Amygdala (tissue), 56 donors: ENCODE measurements at regions not wholly inside any gene's neighbourhood (a gene's known extent, or its start where the extent isn't known, plus 50 kb on each side); places are given as distances from the start of the nearest gene placed in this dataset.
"Not testable (repeated sequence)": the region's sequence is repeated elsewhere in the genome, so short reads cannot be mapped to it uniquely, and the experiment has no call there.

Source experiments
- DNase-seq, 56 donors: peaks; one replicate each; lab custom pipeline; 2025; lab: John Stamatoyannopoulos, UW

- DNase-seq, result no peak
Observed at GRCh38 chr12:60184096-60184495, 588.3 kb downstream of the SLC16A7 start.

DNA sequence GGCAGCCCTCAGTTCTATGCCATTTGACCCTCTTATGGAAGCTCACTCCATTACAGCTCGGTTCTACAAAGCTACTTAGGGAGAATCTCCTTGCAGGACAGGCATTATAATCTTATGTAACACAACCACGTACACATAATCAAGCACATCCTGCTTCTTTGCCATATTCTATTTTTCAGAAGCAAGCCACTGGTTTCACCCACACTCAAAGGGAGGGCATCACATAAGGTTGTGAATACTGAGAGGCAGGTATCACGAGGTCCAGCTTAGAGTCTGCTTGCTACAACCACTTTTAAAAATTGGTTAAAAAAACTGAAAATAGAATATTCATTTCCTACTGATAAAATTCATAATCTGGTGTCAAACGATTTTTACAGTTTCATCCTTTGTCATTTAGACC, 589.2 kb downstream of the SLC16A7 start:
- no peak for DNase-seq

- DNase-seq, result no peak
Observed at GRCh38 chr12:60191271-60191670, 595.4 kb downstream of the SLC16A7 start.

- DNase-seq, result no peak
Observed at GRCh38 chr12:60191676-60192359, 596.0 kb downstream of the SLC16A7 start.

DNA sequence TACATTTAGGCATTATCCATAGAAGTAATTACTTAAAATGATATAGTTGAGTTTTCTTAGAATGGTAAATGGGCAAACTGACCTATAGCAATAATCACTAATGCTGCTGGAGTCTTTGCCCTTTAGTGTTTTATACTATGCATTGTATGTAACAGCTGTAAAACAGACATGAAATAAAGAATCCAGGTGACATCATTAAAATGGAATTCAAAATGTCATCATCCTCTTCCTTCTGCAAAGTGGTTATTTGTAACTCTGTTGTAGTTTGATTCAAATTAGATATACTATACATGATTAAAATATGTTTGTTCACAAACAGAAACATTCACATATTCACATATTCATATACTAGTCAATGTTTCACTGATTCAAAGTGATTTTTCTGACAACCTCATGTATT, 598.8 kb downstream of the SLC16A7 start:
- DNase-seq, result no peak

DNA sequence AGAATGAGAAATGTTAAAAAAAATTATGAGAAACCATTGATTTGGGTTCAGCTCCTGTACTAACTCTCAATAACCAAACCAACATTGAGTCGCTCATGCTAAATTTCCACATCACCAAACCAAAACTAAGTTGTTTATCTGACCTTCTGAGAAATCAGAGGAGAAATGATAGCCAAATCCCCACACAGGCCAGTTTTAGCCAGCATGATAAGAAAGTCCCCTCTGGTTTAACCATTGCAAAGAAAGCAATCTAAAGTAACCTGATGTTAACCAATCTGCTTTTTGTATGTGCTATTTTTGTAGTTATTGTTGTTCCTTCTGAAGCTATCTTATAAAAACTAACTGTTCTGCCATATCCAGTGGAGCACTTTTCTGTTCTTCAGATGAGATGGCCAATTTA, 599.7 kb downstream of the SLC16A7 start:
- DNase-seq, result no peak

DNA sequence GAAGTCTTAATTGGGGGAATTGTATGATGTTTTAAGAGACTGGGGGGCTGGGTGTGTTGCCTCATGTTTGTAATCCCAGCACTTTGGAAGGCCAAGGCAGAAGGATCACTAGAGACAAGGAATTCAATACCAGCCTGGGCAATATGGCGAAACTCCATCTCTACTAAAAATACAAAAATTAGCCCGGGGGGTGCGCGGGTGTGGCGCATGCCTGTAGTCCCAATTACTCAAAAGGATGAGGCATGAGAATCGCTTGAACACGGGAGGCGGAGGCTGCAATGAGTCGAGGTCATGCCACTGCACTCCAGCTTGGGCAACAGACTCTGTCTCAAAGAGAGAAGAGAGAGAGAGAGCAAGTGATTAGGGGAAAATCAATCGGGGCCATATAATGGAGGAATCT, 600.5 kb downstream of the SLC16A7 start:
- no peak for DNase-seq

GRCh38 chr12:60197589-60197988, 601.8 kb downstream of the SLC16A7 start:
- DNase-seq, result no peak

GRCh38 chr12:60201891-60202290, 606.1 kb downstream of the SLC16A7 start:
- DNase-seq, result no peak

DNA sequence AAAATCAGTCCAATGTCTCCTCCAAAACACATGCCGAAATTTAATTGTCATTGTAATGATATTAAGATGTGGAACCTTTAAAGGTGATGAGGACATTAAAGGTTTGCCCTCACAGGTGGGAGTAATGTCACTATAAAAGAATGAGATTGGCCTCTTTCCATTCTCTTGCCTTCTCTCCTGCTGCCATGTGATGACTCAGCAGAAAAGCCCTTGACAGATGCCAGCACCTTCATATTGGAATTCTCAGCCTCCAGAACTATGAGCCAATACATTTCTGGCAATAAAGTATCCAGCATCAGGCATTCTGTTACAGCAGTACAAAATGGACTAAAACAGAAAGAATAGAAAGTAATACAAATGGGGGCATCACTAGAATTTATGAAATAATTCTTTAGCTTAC, 609.7 kb downstream of the SLC16A7 start:
- no peak for DNase-seq

- no peak for DNase-seq
Observed at GRCh38 chr12:60209521-60209920, 613.7 kb downstream of the SLC16A7 start.

- DNase-seq, result no peak
Observed at GRCh38 chr12:60209933-60210332, 614.1 kb downstream of the SLC16A7 start.

DNA sequence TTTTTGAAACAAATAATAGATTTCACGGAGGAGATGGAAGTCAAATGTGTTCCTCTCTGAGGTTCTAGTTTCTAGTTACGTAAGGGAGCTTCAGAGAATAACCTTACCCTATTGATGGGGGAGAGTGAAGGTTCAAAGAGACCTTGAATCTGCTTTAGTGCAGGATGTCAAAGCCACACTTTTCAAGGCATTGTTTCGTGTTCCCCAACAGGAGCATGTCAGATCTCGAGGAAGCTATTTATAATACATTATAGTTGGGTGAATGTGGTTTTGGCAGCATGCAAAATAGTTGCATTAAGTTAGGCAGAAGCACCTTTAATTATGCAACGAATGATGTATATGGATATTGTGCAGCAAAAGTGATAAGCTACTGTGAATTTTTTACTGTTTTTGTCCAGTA, 614.9 kb downstream of the SLC16A7 start:
- DNase-seq, result no peak

- no peak for DNase-seq
Observed at GRCh38 chr12:60211244-60211643, 615.4 kb downstream of the SLC16A7 start.

DNA sequence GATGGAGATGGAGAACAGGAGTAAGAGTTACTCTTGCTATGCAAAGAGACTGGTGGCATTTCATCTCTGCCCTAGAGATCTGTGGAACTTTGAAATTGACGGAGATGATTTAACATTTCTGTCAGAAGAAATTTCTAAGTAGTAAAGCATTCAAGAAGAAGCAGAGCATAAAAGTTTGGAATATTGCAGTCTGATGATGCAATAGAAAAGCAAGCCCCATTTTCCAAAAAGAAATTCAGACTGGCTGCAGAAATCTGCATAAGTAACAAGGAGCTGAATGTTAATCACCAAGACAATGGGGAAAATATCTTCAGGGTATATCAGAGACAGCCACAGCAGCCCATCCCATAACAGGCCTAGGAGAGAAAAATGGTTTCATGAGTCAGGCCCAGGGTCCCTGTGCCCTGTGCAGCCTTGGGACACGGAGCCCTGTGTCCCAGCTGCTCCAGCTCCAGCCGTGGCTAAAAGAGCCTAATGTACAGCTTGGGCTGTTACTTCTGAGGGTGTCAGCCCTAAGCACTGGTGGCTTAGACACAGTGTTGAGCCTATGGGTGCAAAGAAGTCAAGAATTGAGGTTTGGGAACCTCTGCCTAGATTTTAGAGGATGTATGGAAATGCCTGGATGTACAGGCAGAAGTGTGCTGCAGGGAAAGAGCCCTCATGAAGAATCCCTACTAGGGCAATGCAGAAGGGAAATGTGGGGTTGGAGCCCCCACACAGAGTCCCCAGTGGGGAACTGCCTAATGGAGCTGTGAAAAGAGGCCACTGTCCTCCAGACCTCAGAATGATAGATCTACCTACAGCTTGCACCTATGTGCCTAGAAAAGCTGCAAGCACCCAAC, 616.6 kb downstream of the SLC16A7 start:
- no peak for DNase-seq

GRCh38 chr12:60213272-60213671, 617.4 kb downstream of the SLC16A7 start:
- not testable (repeated sequence) for DNase-seq

DNA sequence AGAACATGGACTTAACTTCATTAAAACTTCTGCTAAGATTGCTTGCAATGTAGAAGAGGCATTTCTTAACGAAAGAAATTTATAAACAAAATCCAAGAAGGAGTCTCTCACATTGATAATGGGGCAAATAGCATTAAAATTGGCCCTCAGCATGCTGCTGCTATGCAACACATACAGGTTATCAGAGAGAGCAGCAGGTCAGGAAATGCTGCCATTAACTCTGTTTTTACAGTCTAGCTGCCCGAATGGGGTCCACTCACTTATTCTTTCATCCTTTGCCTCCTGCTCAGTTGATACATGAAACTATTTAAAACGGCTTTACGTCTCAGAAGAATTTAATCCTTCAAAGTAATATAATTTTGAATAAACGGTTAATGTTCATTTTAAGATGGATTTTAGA, 620.4 kb downstream of the SLC16A7 start:
- DNase-seq, result no peak

DNA sequence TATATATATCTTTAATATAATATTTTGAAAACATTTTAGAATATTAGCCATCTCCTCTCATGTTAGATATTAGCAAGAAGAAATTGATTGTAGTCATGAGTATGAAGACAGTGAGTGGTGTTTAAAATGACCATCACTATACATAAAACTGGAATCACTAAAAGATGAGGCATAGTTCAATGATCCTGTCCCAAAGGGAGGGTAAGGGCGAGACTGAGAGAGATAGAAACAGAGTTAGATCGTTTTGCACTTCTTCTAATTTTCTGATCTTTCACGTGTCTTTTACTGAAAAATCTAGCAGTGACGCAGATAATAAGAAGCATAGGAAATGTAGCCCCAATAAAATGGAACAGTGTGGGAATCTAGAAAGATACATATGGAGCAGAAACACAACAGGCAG, 627.4 kb downstream of the SLC16A7 start:
- no peak for DNase-seq

DNA sequence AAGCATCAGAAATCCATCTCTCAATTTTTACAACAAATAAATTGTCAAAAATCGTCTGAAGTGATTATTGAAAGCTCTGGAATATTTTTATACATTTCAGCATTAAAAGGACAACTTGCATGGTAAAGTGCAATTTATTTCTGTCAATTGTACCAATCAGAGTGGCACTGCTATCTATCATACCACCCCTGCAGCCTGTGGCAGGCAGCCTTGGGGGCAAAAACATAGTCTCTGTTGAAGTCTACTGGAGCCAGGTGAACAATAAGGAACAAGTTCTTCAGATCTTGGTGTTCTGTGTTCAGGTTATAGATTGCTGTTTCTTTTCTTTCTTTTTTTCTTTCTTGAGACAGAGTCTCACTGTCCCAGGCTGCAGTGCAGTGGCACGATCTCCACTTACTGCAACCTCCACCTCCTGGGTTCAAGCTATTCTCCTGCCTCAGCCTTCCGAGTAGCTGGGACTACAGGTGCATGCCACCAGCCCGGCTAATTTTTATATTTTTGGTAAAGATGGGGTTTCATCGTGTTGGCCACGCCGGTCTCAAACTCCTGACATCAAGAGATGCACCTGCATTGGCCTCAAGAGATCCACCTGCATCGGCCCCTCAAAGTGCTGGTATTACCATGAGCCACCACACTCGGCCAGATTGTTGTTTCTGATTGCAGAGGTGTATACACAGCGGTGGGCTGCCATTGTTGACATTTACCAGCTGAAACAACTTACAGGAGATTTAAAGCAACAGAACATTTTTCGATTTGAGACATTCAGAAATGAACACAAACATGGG, 629.6 kb downstream of the SLC16A7 start:
- no peak for DNase-seq

- DNase-seq, result no peak
Observed at GRCh38 chr12:60227916-60228315, 632.1 kb downstream of the SLC16A7 start.

GRCh38 chr12:60230056-60230455, 634.2 kb downstream of the SLC16A7 start:
- no peak for DNase-seq
